ENCODE measurements at regions not wholly inside any gene's neighbourhood (a gene's known extent, or its start where the extent isn't known, plus 50 kb on each side); places are given as distances from the start of the nearest gene placed in this dataset.

DNA sequence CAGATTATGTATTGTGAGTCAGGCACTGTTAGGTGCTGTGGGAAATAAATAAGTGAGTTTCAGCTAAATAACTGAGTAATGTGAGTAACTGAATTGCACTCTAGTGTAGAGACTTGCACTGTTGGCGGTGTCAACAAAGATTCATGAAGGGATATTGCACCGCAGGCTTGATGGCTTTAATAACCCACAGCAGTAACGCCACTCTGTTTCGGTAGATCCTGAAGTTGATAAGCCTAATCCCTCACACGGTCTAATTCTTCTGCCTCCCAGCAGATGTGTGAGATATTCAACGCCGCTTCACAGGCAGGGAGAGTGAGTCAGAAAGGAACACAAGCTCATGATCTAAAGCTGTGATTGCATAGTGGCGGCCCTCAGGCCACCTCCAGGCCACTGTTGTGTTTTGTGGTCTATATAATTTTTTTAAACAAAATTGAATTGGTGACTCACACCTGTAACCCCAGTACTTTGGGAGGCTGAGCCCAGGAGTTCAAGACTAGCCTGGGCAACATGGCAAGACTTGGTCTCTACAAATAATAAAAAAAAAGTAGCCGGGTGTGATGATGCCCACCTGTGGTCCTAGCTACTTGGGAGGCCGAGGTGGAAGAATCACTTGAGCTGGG, 94.3 kb downstream of the LIPG start:
- DNase-seq = no peak

DNA sequence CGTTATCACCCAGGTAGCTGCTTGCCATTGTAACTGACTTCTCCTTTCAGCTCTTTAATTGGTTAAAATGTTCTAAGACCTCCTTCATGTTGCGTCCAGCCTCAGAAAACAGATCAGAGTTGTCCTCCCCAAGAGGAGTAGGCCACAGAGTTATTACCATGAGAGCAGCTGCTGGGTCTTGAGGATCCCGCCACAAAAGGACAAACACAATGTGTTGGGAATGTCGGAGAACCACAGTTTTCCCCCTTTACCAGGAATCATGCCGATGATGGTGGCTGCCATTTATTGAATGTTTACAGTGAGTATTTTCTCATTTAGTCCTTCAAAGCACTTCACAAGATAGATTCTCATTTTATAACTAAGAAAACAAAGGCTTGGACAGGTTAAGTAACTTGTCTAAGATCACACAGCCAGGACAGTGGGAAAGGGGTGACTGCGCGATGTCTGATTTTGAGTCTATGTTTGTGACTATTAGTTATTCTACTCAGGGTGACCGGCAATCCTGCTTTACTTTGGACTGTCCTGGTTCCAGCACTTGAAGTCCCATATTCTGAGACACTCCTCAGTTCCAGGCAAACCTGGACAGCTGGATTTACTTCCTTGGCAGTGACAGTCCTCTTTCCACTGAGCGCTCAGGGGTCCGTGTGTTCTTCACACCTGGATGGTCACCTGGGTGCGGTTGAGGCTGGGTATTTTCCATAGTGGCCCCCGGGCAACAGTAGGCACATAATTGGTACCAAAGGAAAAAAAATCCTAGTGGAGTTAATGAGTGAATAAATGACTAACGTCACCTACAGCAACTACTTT, 93.6 kb downstream of the LIPG start:
- DNase-seq = no peak

- DNase-seq = no peak
Measured at GRCh38 chr18:49654347-49654746, 92.5 kb downstream of the LIPG start.

- no peak for DNase-seq
Measured at GRCh38 chr18:49652881-49653724, 91.2 kb downstream of the LIPG start.

DNA sequence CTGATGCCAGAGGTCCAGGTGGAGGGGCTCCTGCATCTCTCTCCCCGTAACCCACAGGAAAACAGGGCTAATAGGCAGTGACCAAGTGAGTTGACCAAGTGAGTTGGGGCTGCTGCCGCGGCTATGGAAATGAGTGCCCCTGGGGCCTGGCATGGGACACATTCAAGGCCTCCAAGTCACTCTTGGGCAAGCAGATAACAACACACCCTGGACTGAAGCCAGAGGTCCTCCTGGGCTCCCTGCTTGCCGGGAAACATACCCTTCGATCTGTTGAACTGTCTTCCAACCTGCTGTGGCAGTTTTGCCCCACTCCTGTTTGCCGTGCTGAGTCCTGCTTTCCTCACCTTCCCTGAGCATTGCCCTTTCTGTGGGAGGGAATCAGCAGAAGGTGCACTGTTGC, 89.2 kb downstream of the LIPG start:
- DNase-seq = no peak

DNA sequence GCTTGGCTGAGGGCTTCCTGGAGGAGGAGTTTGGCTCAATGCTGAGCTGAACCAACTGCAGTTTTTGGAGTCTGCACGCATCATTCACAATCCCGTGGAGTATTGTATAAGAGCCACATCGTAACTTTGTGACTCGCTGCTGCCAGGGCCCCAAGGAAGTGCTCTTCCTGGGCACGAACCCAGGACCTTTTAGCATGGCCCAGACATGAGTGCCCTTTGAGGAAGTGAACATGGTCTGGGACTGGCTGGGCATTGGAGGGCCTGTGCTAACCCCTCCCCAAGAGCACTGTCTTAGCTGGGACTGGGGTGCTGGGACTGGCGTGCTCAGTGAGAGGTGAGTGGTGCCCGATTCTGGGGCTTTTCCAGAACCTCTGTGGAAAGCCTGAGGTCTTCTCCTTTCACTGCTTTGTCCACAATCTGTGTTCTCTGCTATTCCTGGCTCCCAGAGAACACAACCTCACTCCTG, 88.6 kb downstream of the LIPG start:
- no peak for DNase-seq

- DNase-seq = no peak
Measured at GRCh38 chr18:49648811-49649210, 87.0 kb downstream of the LIPG start.

Measured in NCI-H510A treated with DMSO at 0.1 percent for 48 hours (cell line).